Suprapubic skin (tissue), 4 donors: ENCODE measurements at regions not wholly inside any gene's neighbourhood (a gene's known extent, or its start where the extent isn't known, plus 50 kb on each side); places are given as distances from the start of the nearest gene placed in this dataset.

Experiments
- CTCF ChIP-seq, 2 donors: fragments of 200-600 bp in 1 of 2; fragments of 450-650 bp in 1 of 2; sonication (generic) in 1 of 2; IDR thresholded peaks; one replicate each; pipeline ENCODE4 v1.5.1; 2016 to 2019; ENCODE audit warnings: antibody characterized with exemption in 2 of 2, mild to moderate bottlenecking in 1 of 2, moderate library complexity in 1 of 2
- EP300 ChIP-seq: sonication (generic); formaldehyde crosslinking; IDR thresholded peaks from one replicate; pipeline ENCODE4 v1.6.1; 2017; ENCODE audit warnings: antibody characterized with exemption
- POLR2A ChIP-seq, 2 donors: fragments of 450-650 bp; IDR thresholded peaks; one replicate each; pipeline ENCODE4 v1.6.1; 2017; ENCODE audit warnings: antibody characterized with exemption in 2 of 2, mild to moderate bottlenecking in 2 of 2, moderate library complexity in 2 of 2
- POLR2AphosphoS5 ChIP-seq, 3 donors: sonication (generic); formaldehyde crosslinking; IDR thresholded peaks; one replicate each; pipeline ENCODE4 v1.6.1; 2017; ENCODE audit warnings: antibody characterized with exemption in 3 of 3

DNA sequence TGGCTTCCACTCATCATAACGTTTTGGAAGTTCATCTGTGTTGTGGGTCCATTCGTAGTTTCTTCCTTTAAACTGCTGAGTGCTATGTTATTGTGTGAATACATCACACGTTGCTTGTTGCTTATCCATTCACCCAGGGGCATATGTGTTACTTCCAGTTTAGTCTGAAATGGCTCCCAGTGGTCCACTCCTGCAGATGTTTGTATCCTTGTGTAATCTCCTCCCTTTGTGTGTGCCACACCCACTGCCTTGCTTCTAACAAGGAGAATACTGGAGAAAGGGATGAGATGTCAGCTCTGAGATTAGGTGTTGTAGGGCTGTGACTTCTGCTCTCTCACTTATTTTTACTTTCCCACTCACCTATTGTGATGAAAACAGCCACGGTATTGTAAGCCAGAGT lies 239.1 kb upstream of the HABP2 start:
- TF ChIP-seq CTCF (IDR thresholded peaks at IDR 0.05) (no peak), POLR2A (IDR thresholded peaks at IDR 0.05) (no peak), EP300 (no peak), POLR2AphosphoS5 (IDR thresholded peaks at IDR 0.05) (no peak)
